Urinary bladder (tissue), 3 donors: ENCODE measurements at regions not wholly inside any gene's neighbourhood (a gene's known extent, or its start where the extent isn't known, plus 50 kb on each side); places are given as distances from the start of the nearest gene placed in this dataset.
"Not testable (repeated sequence)": the region's sequence is repeated elsewhere in the genome, so short reads cannot be mapped to it uniquely, and the experiment has no call there.

Experiments used
- DNase-seq: peaks from one replicate; pipeline ENCODE4 v3.0.0-alpha.2; 2015; ENCODE audit errors: extremely low spot score
- H3K27ac ChIP-seq: one replicate; pipeline ENCODE4 v1.5.1; 2013; ENCODE audit warnings: low read depth, mild to moderate bottlenecking, moderate library complexity
- H3K36me3 ChIP-seq: one replicate; pipeline ENCODE4 v1.6.1; 2013; ENCODE audit warnings: mild to moderate bottlenecking, moderate library complexity; ENCODE audit not compliant: insufficient read depth
- H3K4me1 ChIP-seq: one replicate; pipeline ENCODE4 v1.6.1; 2013; ENCODE audit warnings: mild to moderate bottlenecking, moderate library complexity; ENCODE audit not compliant: insufficient read depth
- H3K4me3 ChIP-seq: one replicate; pipeline ENCODE4 v1.5.1; 2013; ENCODE audit warnings: low read depth, low read length
- WGBS: extraction: QIAGEN DNeasy Blood & Tissue Kit; methylation state at CpG from one replicate; pipeline ENCODE4 v1.1.7; 2013; 5-methylcytosine and 5-hydroxymethylcytosine counted together
- donor health status: healthy with polysubstance abuse.
- donor health status: healthy.

GRCh38 chr7:142477801-142478200, 219.9 kb upstream of the PRSS58 start:
- H3K4me1 ChIP-seq, DNase-seq, H3K36me3 ChIP-seq, H3K27ac ChIP-seq, H3K4me3 ChIP-seq: not testable (repeated sequence)
- WGBS, result 83% methylated on average over 5 of the region's 5 CpGs

DNA sequence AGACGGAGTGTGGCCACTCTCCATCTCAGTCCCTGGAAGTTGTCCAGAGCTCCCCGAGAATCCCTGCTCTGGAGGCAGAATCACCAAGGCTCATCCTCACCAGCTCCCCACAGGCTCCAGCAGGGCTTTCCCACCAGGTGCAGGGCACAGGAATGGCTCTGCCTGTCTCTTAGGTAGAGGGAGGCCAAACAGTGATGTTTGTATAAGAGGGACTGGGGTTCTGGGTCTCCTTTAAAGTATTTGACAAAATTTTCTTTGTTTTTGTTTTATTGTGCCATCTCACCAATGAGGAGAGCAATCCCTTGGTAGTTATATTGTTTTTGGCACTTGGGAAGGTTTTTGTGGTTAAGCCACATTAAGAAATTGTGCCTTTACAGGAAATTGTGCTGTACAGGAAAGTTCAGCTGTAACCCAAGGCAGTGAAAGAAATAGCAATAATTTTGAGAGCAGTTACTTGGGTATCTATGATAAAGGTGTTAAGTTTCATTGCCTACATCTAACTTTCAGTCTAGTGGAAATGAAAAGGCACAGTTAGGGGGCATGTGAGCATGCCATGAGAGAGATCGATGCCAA, 219.3 kb upstream of the PRSS58 start:
- no peak overlapping the region for H3K27ac ChIP-seq
- no peak overlapping the region for H3K4me3 ChIP-seq
- H3K4me1 ChIP-seq, result no peaks in the 10 kb centered on the region
- no peaks in the 10 kb centered on the region for H3K36me3 ChIP-seq
- WGBS, result 74% methylated on average over 3 of the region's 3 CpGs
- DNase-seq, result no peak

DNA sequence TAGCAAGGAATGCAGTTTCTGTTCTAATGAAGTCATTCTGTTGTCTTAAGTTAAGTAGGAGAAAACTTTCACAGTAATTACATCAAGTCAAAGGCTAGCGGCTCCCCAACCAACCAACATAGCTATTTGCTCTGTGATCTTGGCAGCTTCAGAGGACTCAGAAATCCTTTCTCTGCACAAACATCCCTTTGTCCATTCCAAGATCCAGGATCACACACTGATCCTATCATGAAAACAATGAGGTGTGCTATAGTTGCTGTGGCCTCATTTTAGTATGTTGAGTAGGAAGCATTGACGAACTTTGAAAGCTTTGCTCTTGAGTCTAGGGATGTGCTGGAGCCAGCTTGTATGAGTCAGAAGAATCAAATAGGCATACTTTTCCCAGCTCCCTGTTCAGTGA, 218.2 kb upstream of the PRSS58 start:
- Histone ChIP-seq H3K36me3 (no peaks in the 10 kb centered on the region), H3K4me1 (no peaks in the 10 kb centered on the region), H3K4me3 (no peak overlapping the region), H3K27ac (no peak overlapping the region)
- 87% methylated on average over 2 of the region's 2 CpGs for WGBS
- DNase-seq, result no peak

- Histone ChIP-seq H3K4me3 (no peak overlapping the region), H3K36me3 (no peaks in the 10 kb centered on the region), H3K4me1 (no peaks in the 10 kb centered on the region), H3K27ac (no peak overlapping the region)
- DNase-seq, result no peak
- WGBS, result 35% methylated on average over 1 of the region's 1 CpG
Measured at GRCh38 chr7:142471820-142472219, 214.0 kb upstream of the PRSS58 start.

DNA sequence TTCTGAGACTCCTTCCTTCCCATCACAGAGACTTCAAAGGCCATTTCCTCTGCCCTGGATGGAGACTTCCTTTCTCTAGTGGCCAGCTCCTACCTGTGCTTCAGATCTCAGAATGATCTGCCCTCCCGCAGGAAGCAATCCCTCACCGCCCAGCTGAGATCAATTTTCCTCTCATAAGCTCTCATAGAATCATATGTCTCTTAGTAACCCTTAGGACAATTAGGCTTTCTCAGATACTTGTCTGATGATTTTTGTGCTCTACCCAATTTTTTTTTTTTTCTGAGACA, 212.6 kb upstream of the PRSS58 start:
- 84% methylated on average over 2 of the region's 2 CpGs for WGBS
- no peaks in the 10 kb centered on the region for H3K4me1 ChIP-seq
- DNase-seq, result no peak
- H3K36me3 ChIP-seq, result no peaks in the 10 kb centered on the region
- no peak overlapping the region for H3K4me3 ChIP-seq
- H3K27ac ChIP-seq, result no peak overlapping the region

- WGBS, result 84% methylated on average over 11 of the region's 11 CpGs
- H3K36me3 ChIP-seq, result no peaks in the 10 kb centered on the region
- no peak overlapping the region for H3K27ac ChIP-seq
- H3K4me3 ChIP-seq, result no peak overlapping the region
- H3K4me1 ChIP-seq, result no peaks in the 10 kb centered on the region
- no peak for DNase-seq
Measured at GRCh38 chr7:142469696-142470543, 212.1 kb upstream of the PRSS58 start.

GRCh38 chr7:142468871-142469665, 211.2 kb upstream of the PRSS58 start:
- Histone ChIP-seq H3K4me1 (no peaks in the 10 kb centered on the region), H3K4me3 (no peak overlapping the region), H3K27ac (no peak overlapping the region), H3K36me3 (no peaks in the 10 kb centered on the region)
- DNase-seq, result no peak
- WGBS, result 78% methylated on average over 6 of the region's 6 CpGs

DNA sequence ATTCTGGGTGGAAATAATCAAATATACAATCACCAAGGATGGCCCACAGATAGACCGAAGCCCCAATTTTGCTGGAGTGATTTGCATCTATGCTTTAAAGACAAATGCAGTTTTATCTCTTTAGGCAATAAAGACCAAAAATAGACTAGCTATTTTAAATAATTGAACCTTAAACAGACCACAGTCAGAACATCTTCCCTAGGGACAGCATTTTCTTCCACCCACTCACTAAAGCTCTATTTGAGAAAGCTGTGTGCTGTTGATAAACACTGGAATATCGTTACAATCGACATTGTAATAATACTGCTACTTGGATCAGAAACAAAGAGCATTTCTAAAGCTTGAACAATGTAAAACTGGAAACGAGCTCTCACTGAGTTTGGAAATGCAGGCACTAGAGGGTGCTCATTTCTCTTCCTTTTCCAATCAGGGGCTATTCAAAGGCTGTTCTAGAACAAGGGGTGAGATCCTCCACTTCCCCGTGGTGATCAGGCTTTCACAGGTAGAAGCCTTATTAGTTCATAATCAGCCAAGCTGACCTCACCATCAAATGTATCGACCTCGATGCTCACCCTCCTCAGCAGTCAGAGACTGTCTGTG, 209.3 kb upstream of the PRSS58 start:
- WGBS, result 46% methylated on average over 7 of the region's 7 CpGs
- not testable (repeated sequence) for H3K4me3 ChIP-seq, DNase-seq, H3K4me1 ChIP-seq, H3K27ac ChIP-seq, H3K36me3 ChIP-seq

GRCh38 chr7:142463401-142463850, 205.6 kb upstream of the PRSS58 start:
- WGBS, result 37% methylated on average over 6 of the region's 6 CpGs

GRCh38 chr7:142461437-142461836, 203.6 kb upstream of the PRSS58 start:
- no peak overlapping the region for H3K27ac ChIP-seq
- H3K36me3 ChIP-seq, result no peaks in the 10 kb centered on the region
- 77% methylated on average over 2 of the region's 2 CpGs for WGBS
- no peak for DNase-seq
- no peak overlapping the region for H3K4me3 ChIP-seq
- no peaks in the 10 kb centered on the region for H3K4me1 ChIP-seq

More at GRCh38 chr7:142463401-142463850, 205.6 kb upstream of the PRSS58 start:
- H3K4me3 ChIP-seq, result no peak overlapping the region
- no peaks in the 10 kb centered on the region for H3K36me3 ChIP-seq
- no peak overlapping the region for H3K27ac ChIP-seq
- DNase-seq, result no peak
- H3K4me1 ChIP-seq, result no peaks in the 10 kb centered on the region

DNA sequence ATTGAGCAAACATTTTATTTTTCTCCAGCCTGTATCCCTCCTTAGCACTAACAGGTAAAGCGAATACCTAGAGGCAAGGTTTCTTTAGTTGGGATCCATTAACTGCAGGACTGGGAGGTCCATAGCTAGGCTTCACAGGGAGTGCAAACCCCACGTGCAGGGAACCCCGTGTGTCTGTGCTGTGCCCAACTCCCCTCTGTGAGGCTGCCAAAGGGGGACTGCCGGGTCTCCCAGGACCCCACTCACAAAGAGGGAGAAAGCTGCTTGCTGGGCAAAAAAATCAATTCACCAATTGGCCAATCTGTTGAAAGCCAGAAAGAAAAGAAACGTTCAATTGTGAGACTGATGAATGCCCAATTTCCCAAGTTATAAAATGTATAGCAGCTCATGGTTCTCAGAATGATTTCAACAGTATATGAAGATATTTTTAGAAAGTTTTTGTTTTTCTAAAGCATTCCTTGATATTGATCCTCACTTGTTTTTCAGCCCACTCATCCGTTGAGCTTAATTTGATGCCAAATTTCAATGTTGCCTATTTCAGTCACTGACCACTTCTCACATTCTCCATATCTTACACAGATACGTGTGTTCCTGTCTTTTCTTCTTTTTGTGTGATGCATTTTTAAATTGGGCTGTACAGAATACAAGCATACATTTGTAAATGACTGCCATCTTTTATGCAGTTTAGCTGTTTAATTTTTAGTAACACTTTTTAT, 202.7 kb upstream of the PRSS58 start:
- Histone ChIP-seq H3K36me3 (no peaks in the 10 kb centered on the region), H3K4me3 (no peak overlapping the region), H3K4me1 (no peaks in the 10 kb centered on the region), H3K27ac (no peak overlapping the region)
- WGBS, result 54% methylated on average over 7 of the region's 7 CpGs
- no peak for DNase-seq

DNA sequence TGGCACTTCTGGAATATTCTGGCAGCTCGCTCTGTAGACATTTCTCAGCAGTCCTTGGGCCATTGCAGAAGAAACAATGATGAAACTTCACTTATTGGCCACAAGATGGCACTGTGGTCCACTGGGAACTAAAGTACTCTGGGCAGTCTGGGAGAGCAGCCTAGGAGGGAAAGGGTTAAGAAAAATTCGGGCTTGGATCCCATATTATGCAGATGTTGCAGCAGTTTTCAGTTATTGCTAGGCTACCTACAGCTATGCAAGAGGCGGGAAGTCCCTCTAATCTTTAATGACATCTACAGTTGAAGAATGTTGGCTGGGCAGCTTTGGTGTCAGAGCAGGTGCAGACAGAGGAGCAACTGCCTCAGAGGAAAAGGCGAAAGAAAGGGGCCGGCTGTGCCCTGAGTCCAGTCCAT, 201.7 kb upstream of the PRSS58 start:
- Histone ChIP-seq H3K4me3 (no peak overlapping the region), H3K4me1 (no peaks in the 10 kb centered on the region), H3K27ac (no peak overlapping the region), H3K36me3 (no peaks in the 10 kb centered on the region)
- WGBS, result 7% methylated on average over 5 of the region's 5 CpGs
- DNase-seq, result peak; percentile 11

DNA sequence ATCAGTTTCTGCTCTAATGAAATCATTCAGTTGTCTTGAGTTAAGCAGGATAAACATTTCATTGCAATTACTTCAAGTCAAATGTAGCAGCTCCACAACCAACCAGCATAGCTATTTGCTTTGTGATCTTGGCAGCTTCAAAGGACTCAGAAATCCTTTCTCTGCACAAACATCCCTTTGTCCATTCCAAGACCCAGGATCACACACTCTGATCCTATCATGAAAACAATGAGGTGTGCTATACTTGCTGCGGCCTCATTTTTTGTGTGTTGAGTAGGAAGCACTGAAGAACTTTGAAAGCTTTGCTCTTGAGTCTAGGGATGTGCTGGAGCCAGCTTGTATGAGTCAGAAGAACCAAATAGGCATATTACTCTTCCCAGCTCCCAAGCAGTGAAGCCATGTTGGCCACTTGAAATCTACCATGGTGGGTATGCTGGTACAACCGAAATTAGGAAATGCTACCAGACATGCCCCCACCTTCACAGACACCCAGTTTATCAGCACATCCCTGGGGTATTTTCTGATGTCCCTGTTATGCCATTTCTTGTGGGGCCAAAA, 199.4 kb upstream of the PRSS58 start:
- H3K4me3 ChIP-seq, result no peak overlapping the region
- 87% methylated on average over 2 of the region's 2 CpGs for WGBS
- H3K27ac ChIP-seq, result no peak overlapping the region
- no peaks in the 10 kb centered on the region for H3K36me3 ChIP-seq
- H3K4me1 ChIP-seq, result no peaks in the 10 kb centered on the region
- DNase-seq, result no peak
